ENCODE measurements at regions not wholly inside any gene's neighbourhood (a gene's known extent, or its start where the extent isn't known, plus 50 kb on each side); places are given as distances from the start of the nearest gene placed in this dataset.
"Not testable (repeated sequence)": the region's sequence is repeated elsewhere in the genome, so short reads cannot be mapped to it uniquely, and the experiment has no call there.

- no peak for DNase-seq
Measured at GRCh38 chr2:234272069-234272850, 221.8 kb downstream of the SPP2 start.

GRCh38 chr2:234271338-234271737 lies 220.8 kb downstream of the SPP2 start:
- DNase-seq = peak; percentile 7

GRCh38 chr2:234269769-234270204 lies 219.3 kb downstream of the SPP2 start:
- DNase-seq = no peak

- DNase-seq = peak; percentile 84
Measured at GRCh38 chr2:234267534-234267933, 217.0 kb downstream of the SPP2 start.

DNA sequence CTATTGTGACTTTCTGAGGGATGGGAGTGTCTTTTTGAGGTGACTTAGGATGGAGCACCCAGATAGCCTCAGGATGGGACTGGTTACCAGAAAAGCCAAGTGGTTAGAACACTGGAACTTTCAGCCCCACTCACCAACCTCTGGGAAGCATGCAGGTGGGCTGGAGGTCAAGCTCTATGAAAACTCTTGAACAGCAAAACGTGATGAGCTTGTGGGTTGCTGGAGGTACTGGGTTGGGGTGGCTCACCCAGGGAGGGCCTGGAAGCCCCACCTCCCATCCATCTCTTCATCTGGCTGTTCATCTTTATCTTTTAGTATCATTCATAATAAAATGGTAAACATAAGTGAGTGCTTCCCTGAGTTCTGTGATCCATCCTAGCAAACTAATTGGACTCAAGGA lies 216.4 kb downstream of the SPP2 start:
- DNase-seq = no peak

GRCh38 chr2:234265206-234265605 lies 214.7 kb downstream of the SPP2 start:
- no peak for DNase-seq

GRCh38 chr2:234261736-234262135 lies 211.2 kb downstream of the SPP2 start:
- no peak for DNase-seq

DNA sequence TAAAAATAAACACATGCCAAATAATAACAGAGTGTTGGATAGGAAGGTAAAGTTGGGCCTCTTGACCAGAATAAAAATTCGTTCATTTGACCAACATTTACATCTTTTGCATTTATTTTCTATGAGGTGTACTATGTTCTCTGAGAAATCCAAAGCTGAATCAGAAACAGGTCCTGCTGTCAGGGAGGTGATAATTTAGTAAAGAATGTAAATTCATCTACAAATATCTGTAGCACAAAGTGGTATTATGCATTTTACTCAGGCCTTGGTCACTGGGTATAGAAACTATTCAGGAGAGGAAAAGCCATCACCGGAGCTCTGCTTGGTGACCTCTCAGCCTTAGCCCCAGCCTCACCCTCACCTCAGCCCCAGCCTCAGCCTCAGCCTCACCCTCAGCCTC lies 208.9 kb downstream of the SPP2 start:
- DNase-seq = no peak

DNA sequence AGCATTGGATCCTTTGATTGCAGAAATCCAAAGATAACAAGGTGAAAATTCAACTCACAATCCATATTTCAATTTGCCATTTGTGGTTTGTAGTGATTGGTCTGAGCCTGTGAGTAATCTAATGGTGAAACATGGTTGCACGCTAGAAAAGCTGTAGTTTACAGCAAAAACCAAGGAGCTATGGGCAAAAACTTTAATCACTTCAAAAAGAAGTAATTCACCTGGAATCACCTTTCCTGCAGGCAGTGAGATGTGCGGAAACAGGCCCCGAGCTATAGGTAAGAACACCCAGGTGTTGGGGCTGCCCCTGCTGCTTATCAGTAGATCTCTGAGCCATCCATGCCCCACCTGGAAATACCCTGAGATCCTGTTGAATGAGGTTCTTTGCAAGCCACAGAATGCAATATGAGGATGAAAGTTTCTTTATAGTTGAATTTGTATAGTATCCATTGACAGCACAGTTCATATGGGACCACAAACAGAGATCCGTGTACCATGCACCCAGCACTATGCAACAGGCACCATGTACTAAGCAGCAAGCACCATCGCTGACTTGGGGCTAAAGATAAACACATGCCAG lies 208.2 kb downstream of the SPP2 start:
- DNase-seq = no peak

DNA sequence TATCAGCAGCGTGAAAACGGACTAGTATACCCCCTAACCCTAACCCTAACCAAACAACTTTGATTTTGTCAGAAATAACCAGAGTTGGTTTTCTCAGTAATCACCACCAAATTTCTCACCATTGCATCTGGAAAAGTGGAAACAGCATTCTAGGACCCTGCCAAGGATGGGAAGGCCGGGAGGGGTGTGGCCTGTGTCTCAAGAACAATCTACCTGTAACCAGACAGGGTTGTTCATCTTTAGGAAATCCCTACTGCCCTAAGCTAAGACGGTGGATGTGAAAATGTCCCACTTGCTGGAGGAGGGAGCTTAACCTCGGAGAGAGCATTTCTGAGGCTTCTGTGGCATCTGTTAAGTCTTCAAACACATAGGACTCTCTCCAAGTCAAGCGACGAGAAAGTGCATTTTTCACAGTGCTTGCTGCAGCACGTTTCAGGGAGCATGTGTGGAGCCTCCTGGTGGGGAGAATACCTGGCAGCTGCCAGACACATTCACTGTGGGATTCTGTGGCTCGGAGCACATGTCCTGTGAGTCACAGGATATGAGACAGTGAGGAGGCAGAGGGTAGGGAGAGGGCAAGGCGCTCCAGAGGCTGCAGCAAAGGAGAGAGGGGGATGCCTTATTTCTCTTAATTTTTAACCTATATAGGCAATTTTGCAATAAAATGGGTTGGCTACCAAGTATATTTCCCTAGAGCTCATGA lies 207.5 kb downstream of the SPP2 start:
- DNase-seq = peak; percentile 36

DNA sequence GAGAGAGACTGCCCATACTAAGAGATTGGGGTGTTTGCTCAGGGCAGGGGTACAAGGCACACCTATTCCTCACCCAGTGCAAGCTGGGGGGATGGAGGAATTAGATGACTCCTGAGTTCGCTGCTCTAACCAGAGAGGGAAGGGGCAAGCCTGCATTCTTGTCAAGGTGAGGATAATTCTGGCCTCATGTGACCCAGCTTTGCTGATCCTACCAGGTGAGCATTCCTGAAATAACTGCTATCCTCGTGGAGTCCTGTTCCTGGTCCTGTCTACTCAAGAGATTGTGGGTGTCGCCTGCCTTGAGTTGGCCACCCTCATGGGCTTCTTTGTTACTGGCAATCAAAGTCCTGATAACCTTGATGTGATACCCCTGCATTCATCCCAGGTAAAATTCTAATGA lies 206.0 kb downstream of the SPP2 start:
- no peak for DNase-seq

- DNase-seq = no peak
Measured at GRCh38 chr2:234254783-234255521, 204.4 kb downstream of the SPP2 start.

- no peak for DNase-seq
Measured at GRCh38 chr2:234252772-234253171, 202.3 kb downstream of the SPP2 start.

DNA sequence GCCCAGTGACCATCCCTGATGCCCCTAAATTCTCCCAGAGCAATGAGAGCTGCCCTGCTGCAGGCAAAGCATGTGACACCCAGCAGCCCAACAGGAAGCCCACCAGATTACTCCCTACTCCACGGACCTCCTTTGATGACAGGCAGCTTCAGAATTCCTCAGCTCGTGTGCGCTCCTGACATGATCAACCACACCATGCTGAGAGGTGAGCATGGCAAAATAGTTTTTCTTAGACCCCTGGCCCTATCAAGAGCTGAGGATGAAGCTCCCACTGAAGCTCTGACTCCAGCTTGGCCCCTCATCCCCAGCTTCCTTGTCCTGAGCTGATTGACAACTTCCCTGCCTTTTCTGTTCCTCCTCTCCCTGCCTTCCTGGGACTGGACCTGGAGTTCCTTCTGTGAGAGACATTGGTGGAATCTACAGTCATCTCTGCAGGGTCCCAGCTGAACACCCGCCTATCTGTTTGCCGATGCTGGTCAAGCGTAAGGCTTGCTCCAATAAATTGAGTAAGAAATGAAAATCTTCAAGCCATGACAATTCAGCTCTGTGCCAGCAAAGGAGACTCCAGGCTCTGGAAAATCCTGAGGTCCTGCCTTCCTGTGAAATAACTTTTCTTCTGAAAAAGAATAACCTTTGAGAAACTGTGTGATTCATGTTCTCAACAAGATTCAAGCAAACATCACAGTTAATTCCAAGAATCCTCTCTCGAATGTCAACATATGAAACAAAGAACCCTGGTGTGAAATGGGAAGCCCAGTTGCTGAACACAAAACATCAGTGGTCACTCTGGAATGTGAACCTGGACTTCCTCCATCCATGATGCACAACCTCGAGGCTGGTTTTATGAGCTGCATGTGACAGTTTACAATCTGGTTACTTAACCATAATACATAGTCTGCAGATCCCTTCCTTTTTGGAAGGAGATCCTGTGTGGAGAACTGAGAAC lies 201.1 kb downstream of the SPP2 start:
- DNase-seq = peak; percentile 34

DNA sequence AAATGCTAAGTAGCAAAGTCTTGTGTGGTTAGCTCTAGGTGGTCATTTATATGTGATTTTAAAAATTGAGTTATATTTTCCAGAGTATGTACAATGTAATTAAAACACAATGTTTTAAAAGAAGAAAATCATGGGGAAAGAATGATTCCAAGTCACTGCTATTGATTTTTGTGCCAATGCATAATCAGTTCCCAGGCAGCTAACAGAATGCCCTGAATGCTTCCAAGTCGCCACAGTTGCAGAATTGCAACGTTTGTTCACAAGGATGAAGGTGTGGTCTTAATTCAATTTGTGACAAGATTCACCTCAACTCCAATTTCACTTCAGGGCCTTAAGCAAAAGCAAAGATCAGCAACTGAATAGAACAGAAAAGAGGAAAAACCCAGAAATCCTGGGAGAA lies 200.4 kb downstream of the SPP2 start:
- DNase-seq = no peak

- DNase-seq = no peak
Measured at GRCh38 chr2:234249873-234250272, 199.4 kb downstream of the SPP2 start.

DNA sequence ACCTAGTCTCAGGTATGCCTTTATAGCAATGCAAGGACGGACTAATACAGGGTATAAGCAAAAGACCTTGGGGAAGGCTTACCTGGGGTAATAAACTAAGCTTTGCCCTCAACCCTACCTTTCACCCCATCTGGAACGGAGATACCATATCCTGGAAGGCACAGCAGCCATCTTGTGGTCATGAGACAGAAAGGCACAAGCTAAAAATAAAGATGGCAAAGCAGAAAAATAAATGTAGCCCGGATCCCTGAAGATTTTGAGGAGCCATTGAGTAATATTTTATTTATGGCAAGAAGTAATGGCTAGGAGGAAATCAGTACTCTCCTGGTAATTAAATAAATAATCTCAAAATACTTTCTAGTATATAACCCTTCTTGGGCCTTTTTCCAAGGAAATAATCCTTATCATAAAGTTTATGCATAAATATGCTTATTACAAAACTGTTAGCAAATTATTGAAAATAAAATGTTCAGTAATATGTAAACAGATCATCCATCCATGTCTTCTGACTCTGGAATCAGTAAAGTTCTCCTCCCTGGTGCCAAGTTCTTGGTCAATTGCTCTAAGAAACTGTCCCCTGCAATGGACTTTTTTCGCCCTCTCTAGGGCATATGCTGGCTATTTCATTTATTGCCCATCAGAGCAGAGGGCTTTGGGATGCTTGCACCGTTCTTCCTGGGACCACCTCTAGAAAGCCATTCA lies 198.7 kb downstream of the SPP2 start:
- DNase-seq = no peak

GRCh38 chr2:234248213-234248710 lies 197.8 kb downstream of the SPP2 start:
- not testable (repeated sequence) for DNase-seq

DNA sequence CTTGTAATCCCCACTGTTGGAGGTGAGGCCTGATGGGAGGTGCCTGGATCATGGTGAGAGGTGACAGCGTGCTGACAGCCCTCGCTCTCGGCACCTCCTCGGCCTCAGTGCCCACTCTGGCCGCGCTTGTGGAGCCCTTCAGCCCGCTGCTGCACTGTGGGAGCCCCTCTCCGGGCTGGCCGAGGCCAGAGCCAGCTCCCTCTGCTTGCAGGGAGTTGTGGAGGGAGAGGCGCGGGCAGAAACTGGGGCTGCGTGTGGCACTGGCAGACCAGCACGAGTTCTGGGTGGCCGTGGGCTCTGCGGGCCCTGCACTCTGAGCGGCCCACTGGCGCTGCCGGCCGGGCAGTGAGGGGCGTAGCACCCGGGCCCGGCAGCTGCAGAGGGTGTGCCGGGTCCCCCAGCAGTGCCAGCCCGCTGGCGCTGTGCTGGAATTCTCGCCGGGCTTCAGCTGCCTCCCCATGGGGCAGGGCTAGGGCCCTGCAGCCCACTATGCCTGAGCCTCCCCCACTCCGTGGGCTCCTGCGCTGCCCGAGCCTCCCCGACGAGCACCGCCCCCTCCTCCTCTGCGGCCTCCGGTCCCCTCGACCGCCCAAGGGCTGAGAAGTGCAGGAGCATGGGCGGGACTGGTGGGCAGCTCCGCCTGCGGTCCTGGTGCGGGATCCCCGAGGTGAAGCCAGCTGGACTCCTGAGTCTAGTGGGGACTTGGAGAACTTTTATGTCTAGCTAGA lies 197.1 kb downstream of the SPP2 start:
- DNase-seq = no peak

GRCh38 chr2:234245945-234246344 lies 195.4 kb downstream of the SPP2 start:
- DNase-seq = no peak

Data from NCI-H146 (cell line).